H1 (cell line): ENCODE measurements at regions not wholly inside any gene's neighbourhood (a gene's known extent, or its start where the extent isn't known, plus 50 kb on each side); places are given as distances from the start of the nearest gene placed in this dataset.

Experiments
- CBX8 ChIP-seq: fragments of 300-800, 300-1000 bp; sonication (generic); IDR thresholded peaks from 2 replicates; pipeline ENCODE4 v1.7.1; 2016; ENCODE audit warnings: low read depth, low read length, borderline replicate concordance
- GTF2F1 ChIP-seq: IDR thresholded peaks from 2 replicates; pipeline ENCODE4 v1.6.1; 2012; ENCODE audit warnings: low read depth, low read length, improper control_type of control experiment, borderline replicate concordance
- KDM1A ChIP-seq: fragments of 200-600, 300-600 bp; sonication (generic); IDR thresholded peaks from 2 replicates; pipeline ENCODE4 v1.7.1; 2016; ENCODE audit warnings: mild to moderate bottlenecking, low read length, borderline replicate concordance
- NRF1 ChIP-seq: IDR thresholded peaks from 2 replicates; pipeline ENCODE4 v1.6.1; 2011; ENCODE audit warnings: mild to moderate bottlenecking, low read depth, low read length, improper control_type of control experiment
- POLR2A ChIP-seq, 2 experiments: IDR thresholded peaks; 1 replicate in 1 of 2; 2 replicates in 1 of 2; pipeline ENCODE4 v1.6.1; 2011; ENCODE audit warnings: low read depth in 2 of 2, low read length in 2 of 2, mild to moderate bottlenecking in 2 of 2; ENCODE audit errors: control extremely low read depth in 1 of 2
- RBBP5 ChIP-seq: IDR thresholded peaks from 2 replicates; pipeline ENCODE4 v1.7.1; 2012; ENCODE audit warnings: low read depth, mild to moderate bottlenecking, inconsistent platforms, low read length, moderate library complexity, borderline replicate concordance
- RNF2 ChIP-seq: fragments of 200-900, 300-1000 bp; sonication (generic); IDR thresholded peaks from 2 replicates; pipeline ENCODE4 v1.7.1; 2016; ENCODE audit warnings: borderline replicate concordance, low read depth, mild to moderate bottlenecking, antibody characterized with exemption, low read length; ENCODE audit not compliant: poor library complexity, severe bottlenecking; ENCODE audit errors: missing control alignments
- SAP30 ChIP-seq: fragments of 300-600 bp; sonication (generic); IDR thresholded peaks from 2 replicates; pipeline ENCODE4 v1.7.1; 2012; ENCODE audit warnings: low read length, moderate library complexity, mild to moderate bottlenecking, inconsistent platforms; ENCODE audit not compliant: insufficient read depth, insufficient replicate concordance
- SIN3A ChIP-seq, 2 experiments: IDR thresholded peaks in 1 of 2; conservative IDR thresholded peaks in 1 of 2; 2 replicates each; pipeline ENCODE4 v1.6.1; 2011 to 2012; ENCODE audit warnings: low read length in 2 of 2, improper control_type of control experiment in 1 of 2, low read depth in 1 of 2, mild to moderate bottlenecking in 1 of 2
- SIRT6 ChIP-seq: IDR thresholded peaks from one replicate; pipeline ENCODE4 v1.7.1; 2012; ENCODE audit warnings: low read length, inconsistent platforms
- SIX5 ChIP-seq: IDR thresholded peaks from 2 replicates; pipeline ENCODE4 v1.6.1; 2011; ENCODE audit warnings: mild to moderate bottlenecking, low read depth, low read length
- TAF1 ChIP-seq: IDR thresholded peaks from 2 replicates; pipeline ENCODE4 v1.6.1; 2011; ENCODE audit warnings: mild to moderate bottlenecking, low read depth, low read length
- TAF7 ChIP-seq: optimal IDR thresholded peaks from 2 replicates; pipeline ENCODE3; 2011; ENCODE audit warnings: low read depth, mild to moderate bottlenecking, inconsistent platforms, low read length, moderate library complexity, borderline replicate concordance
- TCF12 ChIP-seq: IDR thresholded peaks from 2 replicates; pipeline ENCODE4 v1.6.1; 2011; ENCODE audit warnings: low read depth, mild to moderate bottlenecking, low read length
- YY1 ChIP-seq: IDR thresholded peaks from 2 replicates; pipeline ENCODE4 v1.6.1; 2011; ENCODE audit warnings: low read depth, mild to moderate bottlenecking, low read length
- ZNF274 ChIP-seq: IDR thresholded peaks from 2 replicates; pipeline ENCODE4 v1.7.0; 2012; ENCODE audit warnings: low read length, borderline replicate concordance; ENCODE audit errors: extremely low read depth
- TF ChIP-seq, protein P1 (sequence below): IDR thresholded peaks from 2 replicates; pipeline ENCODE4 v1.6.1; 2012; ENCODE audit warnings: inconsistent platforms
- TF ChIP-seq, protein P2 (sequence below): IDR thresholded peaks from 2 replicates; pipeline ENCODE4 v1.6.1; 2012; ENCODE audit warnings: inconsistent platforms
- TF ChIP-seq, protein P3 (sequence below): IDR thresholded peaks from 2 replicates; pipeline ENCODE4 v1.6.1; 2012; ENCODE audit warnings: low read length, inconsistent platforms

DNA sequence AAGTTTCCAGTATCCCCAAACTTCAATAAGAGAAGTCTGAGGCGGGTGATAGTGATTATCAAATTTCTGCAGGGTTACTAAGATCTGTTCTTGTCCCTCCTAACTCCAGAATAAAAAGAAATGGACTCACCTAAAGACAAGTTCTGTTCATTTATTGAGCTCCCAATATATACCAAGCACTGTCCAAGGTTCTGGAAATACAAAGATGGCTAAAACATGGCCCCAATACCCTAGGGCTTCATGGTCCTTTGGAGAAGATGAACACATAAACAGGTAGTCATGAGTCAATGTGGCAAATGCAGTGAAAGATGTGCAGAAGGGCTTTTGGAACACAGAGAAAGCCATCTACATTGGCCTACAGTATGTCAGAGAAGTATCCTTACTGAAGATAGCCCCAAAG is 231.2 kb downstream of the PPP1R2C start (continued):
- no peak for TF ChIP-seq CBX8
- TF ChIP-seq, protein P1, sequence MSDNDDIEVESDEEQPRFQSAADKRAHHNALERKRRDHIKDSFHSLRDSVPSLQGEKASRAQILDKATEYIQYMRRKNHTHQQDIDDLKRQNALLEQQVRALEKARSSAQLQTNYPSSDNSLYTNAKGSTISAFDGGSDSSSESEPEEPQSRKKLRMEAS: no peak
- no peak for TF ChIP-seq GTF2F1
- TF ChIP-seq POLR2A (IDR thresholded peaks at IDR 0.05; ENCODE audit: control extremely low read depth in 1 of 2, low read depth in 2 of 2, low read length in 2 of 2): no peak
- TF ChIP-seq YY1: no peak
- TF ChIP-seq SAP30: no peak
- TF ChIP-seq TAF1: no peak
- no peak for TF ChIP-seq SIX5
- no peak for TF ChIP-seq KDM1A
- TF ChIP-seq, protein P2, sequence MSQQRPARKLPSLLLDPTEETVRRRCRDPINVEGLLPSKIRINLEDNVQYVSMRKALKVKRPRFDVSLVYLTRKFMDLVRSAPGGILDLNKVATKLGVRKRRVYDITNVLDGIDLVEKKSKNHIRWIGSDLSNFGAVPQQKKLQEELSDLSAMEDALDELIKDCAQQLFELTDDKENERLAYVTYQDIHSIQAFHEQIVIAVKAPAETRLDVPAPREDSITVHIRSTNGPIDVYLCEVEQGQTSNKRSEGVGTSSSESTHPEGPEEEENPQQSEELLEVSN: no peak
- TF ChIP-seq SIN3A (conservative IDR thresholded peaks at IDR 0.05 in 1 of 2, IDR thresholded peaks at IDR 0.05 in 1 of 2; ENCODE audit: low read depth in 1 of 2, low read length in 2 of 2): no peak
- TF ChIP-seq TAF7: no peak
- no peak for TF ChIP-seq SIRT6
- TF ChIP-seq, protein P3, sequence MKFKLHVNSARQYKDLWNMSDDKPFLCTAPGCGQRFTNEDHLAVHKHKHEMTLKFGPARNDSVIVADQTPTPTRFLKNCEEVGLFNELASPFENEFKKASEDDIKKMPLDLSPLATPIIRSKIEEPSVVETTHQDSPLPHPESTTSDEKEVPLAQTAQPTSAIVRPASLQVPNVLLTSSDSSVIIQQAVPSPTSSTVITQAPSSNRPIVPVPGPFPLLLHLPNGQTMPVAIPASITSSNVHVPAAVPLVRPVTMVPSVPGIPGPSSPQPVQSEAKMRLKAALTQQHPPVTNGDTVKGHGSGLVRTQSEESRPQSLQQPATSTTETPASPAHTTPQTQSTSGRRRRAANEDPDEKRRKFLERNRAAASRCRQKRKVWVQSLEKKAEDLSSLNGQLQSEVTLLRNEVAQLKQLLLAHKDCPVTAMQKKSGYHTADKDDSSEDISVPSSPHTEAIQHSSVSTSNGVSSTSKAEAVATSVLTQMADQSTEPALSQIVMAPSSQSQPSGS: no peak
- no peak for TF ChIP-seq NRF1
- no peak for TF ChIP-seq ZNF274
- no peak for TF ChIP-seq RNF2
- TF ChIP-seq RBBP5: no peak
- no peak for TF ChIP-seq TCF12
